DMS79 (cell line): ENCODE measurements at regions not wholly inside any gene's neighbourhood (a gene's known extent, or its start where the extent isn't known, plus 50 kb on each side); places are given as distances from the start of the nearest gene placed in this dataset.

Experiments
- DNase-seq: peaks from one replicate; lab custom pipeline; 2025; lab: John Stamatoyannopoulos, UW

DNA sequence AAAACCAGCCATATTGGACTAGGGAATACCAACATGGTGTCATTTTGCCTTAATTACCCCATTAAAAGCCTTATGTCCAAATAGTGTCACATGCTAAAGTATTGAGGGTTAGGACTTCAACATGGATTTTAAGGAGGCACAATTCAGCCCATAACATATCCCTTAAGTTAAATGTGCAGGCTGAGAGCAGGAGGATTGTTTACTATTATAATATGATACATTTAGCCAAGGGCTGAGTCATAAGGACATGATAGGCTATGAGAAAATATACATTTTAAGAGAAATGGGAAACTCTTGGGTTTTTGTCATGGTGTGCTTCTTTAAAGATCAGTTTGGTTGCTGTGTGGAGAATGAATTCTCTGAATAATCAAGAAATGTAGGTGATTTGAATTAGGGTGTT lies 136.8 kb downstream of the RDH14 start:
- no peak for DNase-seq

DNA sequence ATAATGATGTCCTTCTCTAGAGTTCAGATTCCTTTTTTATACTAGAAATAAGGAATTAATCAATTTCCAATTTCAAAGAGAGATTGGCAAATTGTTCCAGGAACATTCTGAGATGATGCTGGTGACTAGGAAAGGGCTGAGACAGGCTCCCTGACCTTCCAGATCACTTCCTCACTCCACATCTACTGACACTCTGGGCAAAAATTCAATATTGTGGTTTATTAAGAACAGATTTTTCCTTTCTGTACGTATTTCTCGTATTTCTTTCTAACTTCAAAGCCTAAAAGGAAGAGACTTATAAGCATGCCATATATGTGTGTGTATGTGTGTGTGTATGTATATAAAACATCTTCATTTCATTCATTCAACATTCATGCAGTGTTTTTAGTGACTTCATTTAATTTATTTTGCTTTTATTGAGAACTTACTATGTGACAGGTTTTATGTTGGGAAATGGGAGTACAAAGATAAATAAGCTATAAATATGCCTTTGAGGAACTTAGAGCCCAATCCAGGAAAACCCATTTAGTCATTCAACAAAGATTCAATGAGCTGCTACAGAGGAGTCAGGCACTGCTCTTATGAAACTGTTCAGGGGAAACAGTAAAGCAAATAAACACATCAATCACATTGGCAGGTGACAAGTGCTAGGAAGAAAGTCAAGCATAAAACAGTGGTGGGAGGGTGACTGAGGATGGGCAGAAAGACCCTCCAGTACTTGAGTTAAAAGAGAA lies 137.9 kb downstream of the RDH14 start:
- no peak for DNase-seq

DNA sequence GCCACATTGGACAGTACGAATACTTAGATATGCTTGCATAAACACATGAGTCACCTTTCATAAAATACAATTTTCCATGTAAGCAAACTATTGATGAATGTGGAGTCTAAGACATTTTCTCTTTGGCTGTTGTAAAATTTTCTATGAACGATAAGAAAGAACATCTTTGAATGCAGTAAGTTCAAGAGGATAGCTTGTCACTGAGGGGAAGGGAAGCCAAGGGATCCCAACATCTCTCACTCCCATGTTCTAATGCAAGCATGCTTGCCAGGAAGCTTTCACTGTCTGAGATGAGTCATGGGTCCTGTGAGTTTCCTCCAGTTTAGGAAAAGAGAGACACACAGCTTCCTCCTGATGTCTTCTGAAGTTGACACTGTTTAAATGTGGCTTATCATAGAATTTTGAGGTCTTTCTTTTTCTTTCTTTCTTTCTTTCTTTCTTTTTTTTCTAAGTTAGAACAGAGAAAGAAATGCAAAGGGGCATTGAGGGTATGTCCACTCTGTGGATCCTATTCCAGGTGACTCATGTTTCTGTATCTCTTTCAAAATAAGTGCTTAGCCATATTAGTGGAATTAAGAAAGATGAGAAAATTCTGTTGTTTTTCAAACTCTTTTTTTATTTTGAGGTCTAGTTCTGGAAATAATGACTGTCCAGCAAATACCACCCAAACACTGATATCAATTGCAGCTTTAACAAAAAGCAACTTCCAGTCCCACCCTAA lies 146.6 kb downstream of the RDH14 start:
- no peak for DNase-seq

- DNase-seq = no peak
Observed at GRCh38 chr2:18412980-18413675, 147.3 kb downstream of the RDH14 start.

DNA sequence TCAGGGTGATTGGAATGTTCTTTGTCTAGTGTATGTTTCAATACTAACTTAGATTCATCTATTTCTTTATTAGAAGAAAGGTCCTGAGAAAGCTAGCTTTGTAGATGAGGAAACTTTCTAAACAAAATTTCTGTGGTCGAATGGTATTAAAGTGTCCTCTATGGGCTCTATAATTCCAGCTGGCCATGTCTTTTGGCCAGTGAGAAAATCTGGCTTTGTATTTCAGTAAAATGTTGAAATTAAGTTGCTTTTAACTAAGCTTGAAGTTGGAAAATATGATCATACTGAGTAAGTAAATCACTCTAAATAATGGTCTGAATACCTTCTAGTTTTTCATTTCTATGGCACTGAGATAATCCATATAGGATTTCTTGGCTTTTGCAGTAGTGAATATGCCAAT lies 148.8 kb downstream of the RDH14 start:
- DNase-seq = no peak

- no peak for DNase-seq
Observed at GRCh38 chr2:18410543-18410942, 149.9 kb downstream of the RDH14 start.

DNA sequence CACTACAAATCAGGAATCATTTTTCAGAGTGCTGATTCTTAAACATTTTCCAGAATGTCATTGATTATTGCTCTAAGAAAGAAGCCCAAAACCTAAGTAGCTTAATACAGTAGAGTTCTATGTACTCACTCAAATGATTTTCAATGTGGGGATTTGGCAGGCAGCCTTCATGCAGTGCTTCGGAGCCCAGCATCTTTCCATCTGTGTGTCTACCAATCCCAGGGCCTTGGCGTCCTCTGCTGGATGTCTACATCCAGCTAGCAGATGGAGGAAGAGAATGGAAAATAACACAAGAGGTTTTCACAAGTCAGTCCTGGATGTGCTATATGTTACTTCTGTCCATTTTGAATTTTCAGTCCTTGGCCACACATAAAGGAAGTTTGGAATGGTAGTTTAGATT lies 151.8 kb downstream of the RDH14 start:
- no peak for DNase-seq

DNA sequence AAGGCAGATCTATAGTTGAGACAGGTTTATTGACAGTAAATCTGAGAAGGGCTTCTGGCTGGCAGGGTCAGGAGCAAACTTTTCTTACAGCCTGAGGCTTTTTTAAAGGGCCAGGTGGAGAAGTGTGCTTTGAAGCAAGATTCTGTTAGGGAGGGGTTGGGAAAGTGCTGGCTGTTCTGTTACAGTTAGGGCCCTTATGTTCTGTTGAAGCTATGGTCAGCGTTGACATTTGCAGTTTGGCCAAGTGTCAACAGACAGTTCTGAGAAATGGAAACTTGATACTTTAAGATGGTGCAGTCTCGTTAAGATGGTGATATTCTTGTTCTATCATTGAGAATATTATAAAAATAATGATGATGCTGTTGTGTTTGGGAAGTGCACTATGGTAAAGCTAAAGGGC lies 154.2 kb downstream of the RDH14 start:
- no peak for DNase-seq

DNA sequence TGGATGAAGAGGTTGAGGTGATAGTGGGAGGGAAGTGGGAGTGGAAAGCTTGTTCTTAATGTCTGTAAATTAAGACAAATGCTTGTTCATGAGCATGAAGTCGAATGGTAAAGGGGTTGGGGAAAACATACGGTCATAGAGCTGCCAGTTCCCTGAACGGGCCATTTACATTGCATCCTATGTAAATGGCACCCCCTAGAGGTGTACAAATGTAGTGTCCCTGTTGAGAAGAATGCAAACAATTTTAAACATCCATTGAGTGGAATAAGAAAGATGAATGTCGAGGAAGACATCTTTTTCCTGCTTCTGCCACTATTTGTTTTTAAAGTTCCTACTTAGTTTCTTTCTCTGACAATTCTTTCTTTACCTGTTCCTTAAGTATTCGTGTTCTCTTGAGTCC lies 155.7 kb downstream of the RDH14 start:
- DNase-seq = no peak

- no peak for DNase-seq
Observed at GRCh38 chr2:18403921-18404522, 156.4 kb downstream of the RDH14 start.

- DNase-seq = no peak
Observed at GRCh38 chr2:18402831-18403230, 157.6 kb downstream of the RDH14 start.

DNA sequence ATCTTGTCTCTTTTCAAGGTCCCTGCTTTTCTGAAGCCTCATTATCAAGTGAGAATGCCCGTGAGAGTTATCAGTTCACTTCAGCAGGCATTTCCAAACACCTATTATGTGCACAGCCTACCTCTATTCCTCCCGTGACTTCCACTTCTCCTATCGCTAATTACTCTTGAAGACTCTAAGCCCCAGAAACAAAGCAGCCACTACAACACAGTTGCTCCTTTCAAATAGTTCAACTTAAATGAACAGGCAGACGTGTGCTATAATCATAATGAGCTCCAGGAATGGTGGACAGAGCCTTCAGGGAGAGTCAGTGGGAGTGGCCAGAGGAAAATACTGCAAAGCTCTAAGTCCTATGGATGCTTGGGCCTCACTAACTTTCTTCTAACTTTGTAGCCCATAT lies 159.0 kb downstream of the RDH14 start:
- DNase-seq = no peak

- DNase-seq = no peak
Observed at GRCh38 chr2:18399601-18400000, 160.9 kb downstream of the RDH14 start.

GRCh38 chr2:18398833-18399232 lies 161.6 kb downstream of the RDH14 start:
- no peak for DNase-seq

DNA sequence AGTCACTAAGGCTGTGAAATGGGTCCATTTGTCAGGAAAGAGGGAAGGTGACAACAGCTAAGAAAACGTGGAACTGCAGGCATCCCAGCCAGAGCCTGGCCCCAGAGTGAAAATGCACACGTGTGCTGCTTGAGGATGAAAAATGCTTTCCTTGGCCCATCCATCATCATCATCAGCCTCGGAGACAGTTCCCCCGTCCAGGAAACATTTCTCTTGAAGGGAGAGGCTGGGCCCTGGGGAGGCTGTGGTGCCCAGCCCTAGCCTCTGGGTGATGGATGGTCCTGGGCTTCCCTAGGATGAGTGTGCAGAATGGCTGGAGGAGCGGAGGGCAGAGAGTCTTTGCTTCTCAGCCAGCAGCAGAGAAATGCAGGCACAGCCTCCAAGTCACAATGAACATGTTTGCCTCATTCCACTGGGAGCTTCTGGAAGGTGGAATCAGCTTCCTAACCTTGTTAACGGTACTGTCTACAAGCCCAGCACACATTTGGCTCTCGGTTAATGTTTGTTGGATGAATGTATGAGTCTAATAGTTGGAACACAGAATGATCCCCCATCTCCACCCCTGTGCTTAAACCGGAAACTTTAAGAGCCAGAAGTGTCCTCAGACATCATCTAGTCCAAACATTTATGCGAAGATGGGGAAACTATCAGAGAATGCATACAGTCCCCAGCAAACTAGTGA lies 164.0 kb downstream of the RDH14 start:
- DNase-seq = no peak

GRCh38 chr2:18395555-18395954 lies 164.9 kb downstream of the RDH14 start:
- DNase-seq = no peak

DNA sequence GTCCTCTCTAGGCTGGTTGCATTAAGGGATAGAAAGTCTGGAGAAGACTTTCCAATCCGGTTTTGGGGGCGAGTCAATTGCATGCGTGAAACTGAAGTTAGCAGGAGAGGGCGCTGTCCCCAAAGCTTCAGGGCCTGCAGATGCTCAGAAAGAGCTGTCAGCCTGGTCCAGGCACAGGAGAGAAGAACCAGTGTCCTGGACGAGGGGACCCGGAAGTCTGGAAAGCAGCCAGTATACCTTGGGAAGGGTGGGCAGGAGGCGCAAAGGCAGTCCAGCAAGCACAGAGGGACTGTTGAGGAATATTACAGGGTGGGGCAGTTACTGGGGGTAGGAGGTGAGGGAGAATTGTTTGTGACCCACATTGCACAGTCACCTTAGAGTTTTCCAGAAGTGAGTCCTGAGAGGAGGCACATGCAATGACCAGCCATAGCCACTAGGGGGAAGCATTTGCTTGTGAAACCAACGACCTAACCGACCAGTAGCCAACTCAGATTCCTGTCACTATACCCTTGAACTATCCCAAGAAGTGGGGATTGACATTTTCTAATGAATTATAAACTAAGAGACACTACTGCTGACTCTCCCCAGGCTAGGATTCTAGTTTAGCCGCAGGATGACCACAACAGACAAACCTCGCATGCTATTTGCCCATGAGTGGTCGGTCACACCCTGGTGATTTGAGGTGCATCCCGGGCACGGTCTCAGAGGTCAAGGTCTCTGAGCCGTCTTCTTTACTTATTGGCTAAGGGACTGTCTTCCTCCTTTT lies 172.8 kb downstream of the RDH14 start:
- no peak for DNase-seq

GRCh38 chr2:18384242-18384641 lies 176.2 kb downstream of the RDH14 start:
- no peak for DNase-seq

- DNase-seq = no peak
Observed at GRCh38 chr2:18381386-18381785, 179.1 kb downstream of the RDH14 start.

DNA sequence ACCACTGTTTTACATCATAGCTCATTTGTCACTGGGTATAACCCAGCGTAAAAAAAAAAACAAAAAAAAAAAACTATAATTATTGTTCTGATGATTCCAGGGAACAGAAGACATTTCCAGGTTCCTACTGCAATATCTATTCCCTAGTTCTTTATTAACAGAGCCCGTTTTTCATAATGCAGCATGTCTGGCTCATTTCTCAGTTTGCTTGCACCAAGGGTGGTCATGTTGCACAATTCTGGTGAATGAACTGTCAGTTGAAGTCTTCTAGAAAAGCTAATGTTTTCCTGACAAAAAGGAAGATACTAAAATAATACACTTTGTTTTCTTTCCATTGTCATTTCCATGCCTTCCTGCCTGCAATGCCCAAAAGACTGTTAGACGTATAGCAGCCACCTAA lies 180.1 kb downstream of the RDH14 start:
- no peak for DNase-seq

DNA sequence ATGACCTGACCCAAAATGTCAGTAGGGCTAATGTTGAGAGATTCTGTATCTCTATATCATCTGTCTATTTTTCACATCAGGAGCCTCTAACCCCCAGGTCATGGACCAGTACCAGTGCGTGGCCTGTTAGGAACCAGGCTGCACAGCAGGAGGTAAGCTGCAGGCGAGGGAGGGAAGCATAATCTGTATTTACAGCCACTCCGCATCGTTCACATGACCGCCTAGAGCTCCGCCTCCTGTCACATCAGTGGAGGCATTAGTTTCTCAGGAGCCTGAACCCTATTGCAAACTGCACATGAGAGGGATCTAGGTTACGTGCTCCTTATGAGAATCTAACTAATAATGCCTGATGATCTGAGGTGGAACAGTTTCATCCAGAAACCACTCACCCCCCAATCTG lies 180.6 kb downstream of the RDH14 start:
- DNase-seq = no peak
